ENCODE measurements at regions not wholly inside any gene's neighbourhood (a gene's known extent, or its start where the extent isn't known, plus 50 kb on each side); places are given as distances from the start of the nearest gene placed in this dataset.

- no peak for TF ChIP-seq JUN (IDR thresholded peaks at IDR 0.05; ENCODE audit: borderline replicate concordance, insufficient read depth, insufficient read length, low read depth)
- no peak for TF ChIP-seq GATA2 (IDR thresholded peaks at IDR 0.05; ENCODE audit: insufficient read depth, insufficient read length, low read depth, low read length)
- TF ChIP-seq POLR2A (IDR thresholded peaks at IDR 0.05; ENCODE audit: low read depth, low read length) = no peak
- no peak for TF ChIP-seq MAX (IDR thresholded peaks at IDR 0.05; ENCODE audit: insufficient read depth, insufficient read length)
- no peak for TF ChIP-seq EZH2 (IDR thresholded peaks at IDR 0.05; ENCODE audit: borderline replicate concordance, low read depth, low read length, severe bottlenecking)
- no peak for TF ChIP-seq CTCF (IDR thresholded peaks at IDR 0.05; ENCODE audit: extremely low read depth in 1 of 2, insufficient read depth in 1 of 2, low read depth in 1 of 2, low read length in 2 of 2)
- TF ChIP-seq POLR2AphosphoS5 (IDR thresholded peaks at IDR 0.05; ENCODE audit: insufficient read depth, low read depth, low read length) = no peak
- no peak for TF ChIP-seq MYC (IDR thresholded peaks at IDR 0.05; ENCODE audit: low read depth, low read length)
- no peak for TF ChIP-seq FOS (IDR thresholded peaks at IDR 0.05; ENCODE audit: borderline replicate concordance, insufficient read depth, low read length)
- no peak overlapping the region for H2AFZ ChIP-seq (ENCODE audit: low read depth, low read length)
- ChIA-PET CTCF (interaction anchor here (1.1 kb wide), 1 partner anchor 23 kb away, joined by 3 read pairs; no protein-coding TSS in a partner anchor), POLR2A (no interaction called here)
- dilution Hi-C loops (cut with MboI; ENCODE audit: extremely low pct_ligation_motif_present, low sequenced_read_pairs) = no loop called here
- H3K9ac ChIP-seq (replicated peaks; ENCODE audit: extremely low read depth, insufficient read depth, low read length) = no peak overlapping the region
- H3K36me3 ChIP-seq (ENCODE audit: control insufficient read depth in 2 of 2, extremely low read depth in 1 of 2, insufficient read depth in 2 of 2, low read length in 2 of 2) = no peaks in the 10 kb centered on the region
- no peaks in the 10 kb centered on the region for H4K20me1 ChIP-seq (replicated peaks; ENCODE audit: control insufficient read depth, extremely low read depth, insufficient read depth, low read length)
- no peaks in the 10 kb centered on the region for H3K27me3 ChIP-seq (ENCODE audit: control insufficient read depth in 2 of 2, insufficient read depth in 2 of 2, low read length in 2 of 2)
- intact Hi-C loops (cut with micrococcal nuclease) = no loop called here
- no peaks in the 10 kb centered on the region for H3K79me2 ChIP-seq (ENCODE audit: control insufficient read depth, insufficient read depth, low read length)
- no peak overlapping the region for H3K4me3 ChIP-seq (replicated peaks in 1 of 3; ENCODE audit: insufficient read depth in 1 of 3, low read depth in 1 of 3, low read length in 3 of 3)
- H3K4me2 ChIP-seq (ENCODE audit: insufficient read depth, low read length) = no peak overlapping the region
- FAIRE-seq = no peak
- H3K27ac ChIP-seq (ENCODE audit: insufficient read depth, low read depth, low read length) = no peak overlapping the region
- BruUV-seq (replicated peaks) = no TSS peak
- DNase-seq (ENCODE audit: low read depth, low spot score) = peak; percentile 46
- peaks cover 29% of the 10 kb centered on the region for H3K4me1 ChIP-seq (ENCODE audit: control insufficient read depth, extremely low read depth, insufficient read depth, low read length)
- H3K9me1 ChIP-seq (replicated peaks; ENCODE audit: control insufficient read depth, extremely low read depth, insufficient read depth, low read length) = no peaks in the 10 kb centered on the region
- no peaks in the 10 kb centered on the region for H3K9me3 ChIP-seq (replicated peaks; ENCODE audit: control insufficient read depth, insufficient read depth, low read length)
Measured at GRCh38 chr4:107117726-107118125, 81.6 kb upstream of the DKK2 start.
